ENCODE measurements at regions not wholly inside any gene's neighbourhood (a gene's known extent, or its start where the extent isn't known, plus 50 kb on each side); places are given as distances from the start of the nearest gene placed in this dataset.

GRCh38 chr5:56461584-56461983, 228.5 kb upstream of the ANKRD55 start:
- TF ChIP-seq CTCF (IDR thresholded peaks at IDR 0.05 in 4 of 5, conservative IDR thresholded peaks at IDR 0.05 in 1 of 5) (no peak), POLR2A (IDR thresholded peaks at IDR 0.05) (no peak)
- Histone ChIP-seq H3K4me1 (peaks cover 5% of the 10 kb centered on the region in 2 donors), H3K36me3 (no peaks in the 10 kb centered on the region), H3K4me3 (no peak overlapping the region), H3K27ac (no peak overlapping the region), H3K9me3 (no peaks in the 10 kb centered on the region), H3K27me3 (no peaks in the 10 kb centered on the region)
- in situ Hi-C loops (cut with MboI; ENCODE audit: low sequenced_read_pairs in 4 of 4), result no loop called here
- no peak for DNase-seq
- intact Hi-C loops (cut with DNase I; ENCODE audit: low total_unique reads), result no loop called here
- ATAC-seq, result no peak

GRCh38 chr5:56460681-56461191, 227.6 kb upstream of the ANKRD55 start:
- intact Hi-C loops (cut with DNase I; ENCODE audit: low total_unique reads) (no loop called here), in situ Hi-C loops (cut with MboI; ENCODE audit: low sequenced_read_pairs in 4 of 4) (no loop called here)
- ATAC-seq (no peak), DNase-seq (no peak)
- H3K27ac ChIP-seq, result no peak overlapping the region
- H3K4me3 ChIP-seq, result no peak overlapping the region
- peaks cover under 1 to 4% of the 10 kb centered on the region in 2 donors for H3K4me1 ChIP-seq
- no peaks in the 10 kb centered on the region for H3K9me3 ChIP-seq
- H3K36me3 ChIP-seq, result no peaks in the 10 kb centered on the region
- no peaks in the 10 kb centered on the region for H3K27me3 ChIP-seq
- no peak for TF ChIP-seq CTCF (IDR thresholded peaks at IDR 0.05 in 4 of 5, conservative IDR thresholded peaks at IDR 0.05 in 1 of 5)

GRCh38 chr5:56460195-56460546, 227.0 kb upstream of the ANKRD55 start:
- H3K9me3 ChIP-seq, result no peaks in the 10 kb centered on the region
- TF ChIP-seq CTCF (IDR thresholded peaks at IDR 0.05 in 4 of 5, conservative IDR thresholded peaks at IDR 0.05 in 1 of 5) (no peak), POLR2A (IDR thresholded peaks at IDR 0.05) (no peak)

GRCh38 chr5:56459394-56460194, 226.5 kb upstream of the ANKRD55 start:
- TF ChIP-seq POLR2A (IDR thresholded peaks at IDR 0.05), result no peak
- TF ChIP-seq CTCF (IDR thresholded peaks at IDR 0.05 in 4 of 5, conservative IDR thresholded peaks at IDR 0.05 in 1 of 5), result no peak
- Histone ChIP-seq H3K27ac (no peak overlapping the region), H3K27me3 (no peaks in the 10 kb centered on the region), H3K4me3 (no peak overlapping the region), H3K4me1 (no peaks in the 10 kb centered on the region), H3K9me3 (no peaks in the 10 kb centered on the region), H3K36me3 (no peaks in the 10 kb centered on the region)
- ATAC-seq, result no peak
- in situ Hi-C loops (cut with MboI; ENCODE audit: low sequenced_read_pairs in 4 of 4) (no loop called here), intact Hi-C loops (cut with DNase I; ENCODE audit: low total_unique reads) (no loop called here)
- DNase-seq, result no peak

More at GRCh38 chr5:56460195-56460546, 227.0 kb upstream of the ANKRD55 start:
- H3K4me3 ChIP-seq, result no peak overlapping the region
- H3K36me3 ChIP-seq, result no peaks in the 10 kb centered on the region
- in situ Hi-C loops (cut with MboI; ENCODE audit: low sequenced_read_pairs in 4 of 4), result no loop called here
- intact Hi-C loops (cut with DNase I; ENCODE audit: low total_unique reads), result no loop called here
- no peak for DNase-seq
- no peak overlapping the region for H3K27ac ChIP-seq
- no peak for ATAC-seq
- no peaks in the 10 kb centered on the region for H3K4me1 ChIP-seq
- no peaks in the 10 kb centered on the region for H3K27me3 ChIP-seq

Data from gastrocnemius medialis (tissue), 4 donors.